ENCODE measurements at regions not wholly inside any gene's neighbourhood (a gene's known extent, or its start where the extent isn't known, plus 50 kb on each side); places are given as distances from the start of the nearest gene placed in this dataset.

DNA sequence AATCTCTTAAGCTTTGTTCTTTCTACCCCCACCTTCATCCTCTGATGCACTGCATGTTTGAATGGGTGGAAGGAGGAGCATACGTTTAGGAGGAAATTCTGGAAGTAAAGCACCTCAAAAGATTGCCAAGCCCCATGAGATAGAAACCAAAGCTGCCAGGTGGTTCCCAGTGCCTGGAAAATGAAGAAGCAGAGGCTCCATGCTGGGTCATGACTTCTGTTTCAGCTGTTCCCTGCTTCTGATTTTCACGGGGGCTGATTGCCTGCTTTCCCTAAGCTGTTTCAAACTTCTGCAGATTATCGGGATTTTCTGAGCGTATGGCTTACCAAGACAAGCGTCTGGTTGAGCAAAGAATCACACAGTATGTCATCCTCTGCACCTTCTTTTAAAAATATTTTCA, 87.5 kb upstream of the SYNDIG1 start:
- no peak for TF ChIP-seq POLR2A (IDR thresholded peaks at IDR 0.05)
- TF ChIP-seq, protein P1, sequence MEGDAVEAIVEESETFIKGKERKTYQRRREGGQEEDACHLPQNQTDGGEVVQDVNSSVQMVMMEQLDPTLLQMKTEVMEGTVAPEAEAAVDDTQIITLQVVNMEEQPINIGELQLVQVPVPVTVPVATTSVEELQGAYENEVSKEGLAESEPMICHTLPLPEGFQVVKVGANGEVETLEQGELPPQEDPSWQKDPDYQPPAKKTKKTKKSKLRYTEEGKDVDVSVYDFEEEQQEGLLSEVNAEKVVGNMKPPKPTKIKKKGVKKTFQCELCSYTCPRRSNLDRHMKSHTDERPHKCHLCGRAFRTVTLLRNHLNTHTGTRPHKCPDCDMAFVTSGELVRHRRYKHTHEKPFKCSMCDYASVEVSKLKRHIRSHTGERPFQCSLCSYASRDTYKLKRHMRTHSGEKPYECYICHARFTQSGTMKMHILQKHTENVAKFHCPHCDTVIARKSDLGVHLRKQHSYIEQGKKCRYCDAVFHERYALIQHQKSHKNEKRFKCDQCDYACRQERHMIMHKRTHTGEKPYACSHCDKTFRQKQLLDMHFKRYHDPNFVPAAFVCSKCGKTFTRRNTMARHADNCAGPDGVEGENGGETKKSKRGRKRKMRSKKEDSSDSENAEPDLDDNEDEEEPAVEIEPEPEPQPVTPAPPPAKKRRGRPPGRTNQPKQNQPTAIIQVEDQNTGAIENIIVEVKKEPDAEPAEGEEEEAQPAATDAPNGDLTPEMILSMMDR (IDR thresholded peaks at IDR 0.05): no peak

DNA sequence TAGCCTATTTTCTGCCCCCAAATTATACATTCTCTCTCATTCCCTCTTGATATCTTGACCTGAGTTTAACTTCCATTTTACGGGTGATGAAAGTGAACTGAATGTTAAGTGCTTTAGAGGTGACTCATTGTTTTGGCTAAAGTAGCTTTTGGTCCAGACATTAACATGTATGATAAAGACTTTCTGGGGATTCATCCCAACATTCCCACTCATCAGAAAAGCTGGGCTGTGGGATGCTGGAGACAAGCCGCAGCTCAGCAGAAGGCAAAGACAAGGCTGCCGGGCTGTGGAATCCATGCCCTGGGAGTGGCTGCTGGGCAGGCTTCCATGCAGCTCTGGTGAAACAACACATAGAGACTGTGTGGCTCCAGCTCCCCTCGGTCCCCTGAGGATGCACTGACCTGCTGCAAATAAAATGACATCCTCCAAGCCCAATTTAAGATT, 89.9 kb upstream of the SYNDIG1 start:
- H3K9me3 ChIP-seq: no peaks in the 10 kb centered on the region
- H3K4me3 ChIP-seq: no peak overlapping the region
- no peak for TF ChIP-seq POLR2A (IDR thresholded peaks at IDR 0.05)
- peaks cover 0 to 7% (median 0%) of the 10 kb centered on the region in 12 donors for H3K4me1 ChIP-seq
- ATAC-seq: peak; percentile 8 to 74 (median 52)
- H3K27me3 ChIP-seq: no peaks in the 10 kb centered on the region
- no peaks in the 10 kb centered on the region for H3K36me3 ChIP-seq
- intact Hi-C loops (cut with DNase I): no loop called here
- no peak overlapping the region for H3K27ac ChIP-seq
- WGBS, 4 donors: 10 to 39% (median 23%) methylated on average over 4 of the region's 4 CpGs
- peak; percentile 12 to 66 (median 39) for DNase-seq

More for the DNA sequence above, 87.5 kb upstream of the SYNDIG1 start:
- H3K9me3 ChIP-seq: no peaks in the 10 kb centered on the region
- 74 to 86% (median 80%) methylated on average over 5 of the region's 5 CpGs for WGBS, 4 donors
- DNase-seq (no peak), ATAC-seq (no peak)
- no peaks in the 10 kb centered on the region for H3K27me3 ChIP-seq
- intact Hi-C loops (cut with DNase I): no loop called here
- H3K4me3 ChIP-seq: no peak overlapping the region
- H3K27ac ChIP-seq: no peak overlapping the region
- no peaks in the 10 kb centered on the region for H3K36me3 ChIP-seq
- peaks cover 0 to 7% (median 0%) of the 10 kb centered on the region in 12 donors for H3K4me1 ChIP-seq

DNA sequence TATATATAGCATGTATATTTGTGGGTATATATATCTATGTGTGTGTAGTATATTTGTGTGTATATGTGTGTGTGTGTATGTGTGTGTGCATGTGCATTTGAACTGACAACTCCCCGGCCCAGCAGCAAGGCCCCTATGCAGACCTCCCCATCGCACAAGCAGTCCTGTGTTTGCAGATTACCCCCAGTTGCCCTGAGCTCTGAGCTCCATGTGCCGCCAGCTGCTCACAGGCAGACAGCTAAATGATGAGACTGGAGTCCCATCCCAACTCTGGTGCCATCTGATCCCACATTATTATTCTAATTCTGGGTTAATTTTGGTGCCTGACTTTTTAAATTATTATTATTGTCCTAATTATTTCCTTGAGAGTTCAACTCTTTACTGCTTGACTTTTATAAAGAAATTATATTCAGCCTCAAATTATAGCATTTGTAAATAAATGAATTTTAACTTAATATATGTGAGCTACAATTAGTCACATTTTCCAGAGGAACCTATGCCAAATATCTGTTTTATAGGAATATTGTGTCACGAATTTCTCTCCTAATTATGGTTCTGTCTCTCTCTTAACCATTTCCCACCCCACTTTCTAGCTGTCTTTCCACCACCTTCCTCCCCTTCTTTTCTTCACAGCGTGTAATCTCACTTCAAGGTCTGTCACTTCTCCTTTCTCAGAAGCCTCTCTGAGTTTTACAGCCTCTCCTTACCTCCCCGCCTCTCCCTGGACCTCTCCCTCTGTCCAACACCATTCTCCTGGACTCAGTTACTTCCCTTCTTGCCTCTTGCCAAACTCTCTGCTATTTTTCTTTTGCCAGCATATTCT, 90.6 kb upstream of the SYNDIG1 start:
- no peak for DNase-seq
- peak in 1 of 4 donors; percentile 8 for ATAC-seq
- no peaks in the 10 kb centered on the region for H3K27me3 ChIP-seq
- H3K4me1 ChIP-seq: peaks cover 0 to 7% (median 0%) of the 10 kb centered on the region in 12 donors
- no peak overlapping the region for H3K4me3 ChIP-seq
- no peak overlapping the region for H3K27ac ChIP-seq
- intact Hi-C loops (cut with DNase I): no loop called here
- no peaks in the 10 kb centered on the region for H3K9me3 ChIP-seq
- TF ChIP-seq POLR2A (IDR thresholded peaks at IDR 0.05): no peak
- TF ChIP-seq, protein P1 (IDR thresholded peaks at IDR 0.05): no peak
- no peaks in the 10 kb centered on the region for H3K36me3 ChIP-seq
- 59 to 72% (median 65%) methylated on average over 6 of the region's 6 CpGs for WGBS, 4 donors

DNA sequence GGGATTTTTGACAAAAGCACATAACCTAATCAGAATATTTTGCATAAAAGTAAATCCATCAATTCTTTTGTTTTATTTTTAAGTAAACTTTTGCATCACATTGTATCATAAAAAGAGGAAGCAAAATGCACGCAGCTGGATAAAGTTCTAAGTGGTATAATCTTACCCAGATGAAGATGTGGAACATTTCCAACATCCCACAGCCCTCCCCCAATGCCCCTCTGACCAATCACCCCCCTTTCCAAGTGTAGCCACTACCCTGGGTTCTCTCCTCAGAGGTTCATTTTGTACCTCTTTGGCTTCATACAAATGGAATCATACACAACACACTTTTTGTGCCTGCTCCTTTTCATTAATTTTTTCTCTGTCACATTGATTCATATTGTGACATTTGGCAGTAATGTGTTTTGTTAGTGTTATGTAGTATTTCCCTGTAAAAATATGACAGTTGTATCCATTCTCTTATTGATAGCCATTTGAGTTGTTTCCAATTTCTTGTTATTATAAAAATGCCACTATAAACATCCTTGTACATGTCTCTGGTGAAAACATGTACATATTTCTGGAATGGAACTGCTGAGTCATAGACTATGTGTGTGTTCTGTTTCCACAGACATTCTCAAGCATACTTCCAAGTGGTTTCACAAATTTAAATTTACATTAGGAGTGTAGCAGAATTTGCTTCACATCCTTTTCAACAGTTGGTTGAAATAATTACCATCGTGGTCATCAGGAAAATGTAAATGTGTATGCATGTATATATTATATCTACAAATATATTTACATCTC, 92.9 kb upstream of the SYNDIG1 start:
- intact Hi-C loops (cut with DNase I): no loop called here
- DNase-seq (no peak), ATAC-seq (no peak)
- WGBS, 4 donors: 38 to 44% (median 43%) methylated on average over 2 of the region's 2 CpGs
- no peaks in the 10 kb centered on the region for H3K36me3 ChIP-seq
- no peak for TF ChIP-seq POLR2A (IDR thresholded peaks at IDR 0.05)
- TF ChIP-seq, protein P1 (IDR thresholded peaks at IDR 0.05): no peak
- no peaks in the 10 kb centered on the region for H3K27me3 ChIP-seq
- H3K27ac ChIP-seq: no peak overlapping the region
- no peaks in the 10 kb centered on the region for H3K9me3 ChIP-seq
- peaks cover 0 to 7% (median 0%) of the 10 kb centered on the region in 12 donors for H3K4me1 ChIP-seq
- no peak overlapping the region for H3K4me3 ChIP-seq

Measured in heart left ventricle (tissue), 16 donors.